ENCODE measurements at regions not wholly inside any gene's neighbourhood (a gene's known extent, or its start where the extent isn't known, plus 50 kb on each side); places are given as distances from the start of the nearest gene placed in this dataset.

- Histone ChIP-seq H3K9me3 (ENCODE audit: low read length) (peaks cover 3% of the 10 kb centered on the region), H3K27me3 (ENCODE audit: insufficient read depth, low read length) (no peaks in the 10 kb centered on the region), H3K36me3 (ENCODE audit: insufficient read depth, low read length) (no peaks in the 10 kb centered on the region)
Measured at GRCh38 chr2:42942214-42942989, 150.0 kb upstream of the HAAO start.

GRCh38 chr2:42941633-42942176, 149.3 kb upstream of the HAAO start:
- peaks cover 3% of the 10 kb centered on the region for H3K9me3 ChIP-seq (ENCODE audit: low read length)
- peaks cover 6% of the 10 kb centered on the region for H3K4me1 ChIP-seq (ENCODE audit: insufficient read depth, low read length)
- H3K27me3 ChIP-seq (ENCODE audit: insufficient read depth, low read length): no peaks in the 10 kb centered on the region
- no peaks in the 10 kb centered on the region for H3K36me3 ChIP-seq (ENCODE audit: insufficient read depth, low read length)
- H2AFZ ChIP-seq (ENCODE audit: low read depth, low read length): no peak overlapping the region
- no peak overlapping the region for H3K4me3 ChIP-seq (ENCODE audit: low read length)

More at GRCh38 chr2:42942214-42942989, 150.0 kb upstream of the HAAO start:
- H3K4me3 ChIP-seq (ENCODE audit: low read length): no peak overlapping the region
- H3K4me1 ChIP-seq (ENCODE audit: insufficient read depth, low read length): peaks cover 2% of the 10 kb centered on the region
- no peak overlapping the region for H2AFZ ChIP-seq (ENCODE audit: low read depth, low read length)

GRCh38 chr2:42939411-42940206, 147.2 kb upstream of the HAAO start:
- Histone ChIP-seq H3K4me1 (ENCODE audit: insufficient read depth, low read length) (peaks cover 19% of the 10 kb centered on the region), H3K4me3 (ENCODE audit: low read length) (no peak overlapping the region), H2AFZ (ENCODE audit: low read depth, low read length) (no peak overlapping the region), H3K36me3 (ENCODE audit: insufficient read depth, low read length) (no peaks in the 10 kb centered on the region), H3K27me3 (ENCODE audit: insufficient read depth, low read length) (no peaks in the 10 kb centered on the region), H3K9me3 (ENCODE audit: low read length) (peaks cover 3% of the 10 kb centered on the region)

GRCh38 chr2:42938671-42939370, 146.4 kb upstream of the HAAO start:
- peaks cover 3% of the 10 kb centered on the region for H3K9me3 ChIP-seq (ENCODE audit: low read length)
- H2AFZ ChIP-seq (ENCODE audit: low read depth, low read length): no peak overlapping the region
- H3K4me3 ChIP-seq (ENCODE audit: low read length): no peak overlapping the region
- H3K36me3 ChIP-seq (ENCODE audit: insufficient read depth, low read length): no peaks in the 10 kb centered on the region
- no peaks in the 10 kb centered on the region for H3K27me3 ChIP-seq (ENCODE audit: insufficient read depth, low read length)
- peaks cover 26% of the 10 kb centered on the region for H3K4me1 ChIP-seq (ENCODE audit: insufficient read depth, low read length)

GRCh38 chr2:42937171-42937875, 144.9 kb upstream of the HAAO start:
- H2AFZ ChIP-seq (ENCODE audit: low read depth, low read length): no peak overlapping the region
- H3K27me3 ChIP-seq (ENCODE audit: insufficient read depth, low read length): no peaks in the 10 kb centered on the region
- H3K4me1 ChIP-seq (ENCODE audit: insufficient read depth, low read length): peaks cover 25% of the 10 kb centered on the region
- no peak overlapping the region for H3K4me3 ChIP-seq (ENCODE audit: low read length)
- peaks cover 3% of the 10 kb centered on the region for H3K9me3 ChIP-seq (ENCODE audit: low read length)
- no peaks in the 10 kb centered on the region for H3K36me3 ChIP-seq (ENCODE audit: insufficient read depth, low read length)

GRCh38 chr2:42935692-42936671, 143.6 kb upstream of the HAAO start:
- Histone ChIP-seq H3K4me1 (ENCODE audit: insufficient read depth, low read length) (peaks cover 24% of the 10 kb centered on the region), H3K27me3 (ENCODE audit: insufficient read depth, low read length) (no peaks in the 10 kb centered on the region), H3K4me3 (ENCODE audit: low read length) (no peak overlapping the region), H2AFZ (ENCODE audit: low read depth, low read length) (no peak overlapping the region), H3K9me3 (ENCODE audit: low read length) (peaks cover 3% of the 10 kb centered on the region), H3K36me3 (ENCODE audit: insufficient read depth, low read length) (no peaks in the 10 kb centered on the region)

- Histone ChIP-seq H3K36me3 (ENCODE audit: insufficient read depth, low read length) (no peaks in the 10 kb centered on the region), H3K4me1 (ENCODE audit: insufficient read depth, low read length) (peaks cover 32% of the 10 kb centered on the region), H2AFZ (ENCODE audit: low read depth, low read length) (peak overlapping the region; percentile 64), H3K27me3 (ENCODE audit: insufficient read depth, low read length) (no peaks in the 10 kb centered on the region), H3K4me3 (ENCODE audit: low read length) (no peak overlapping the region), H3K9me3 (ENCODE audit: low read length) (peaks cover 3% of the 10 kb centered on the region)
Measured at GRCh38 chr2:42934580-42935186, 142.3 kb upstream of the HAAO start.

GRCh38 chr2:42933824-42934254, 141.5 kb upstream of the HAAO start:
- Histone ChIP-seq H3K36me3 (ENCODE audit: insufficient read depth, low read length) (no peaks in the 10 kb centered on the region), H3K9me3 (ENCODE audit: low read length) (peaks cover 3% of the 10 kb centered on the region), H2AFZ (ENCODE audit: low read depth, low read length) (no peak overlapping the region), H3K4me3 (ENCODE audit: low read length) (no peak overlapping the region), H3K27me3 (ENCODE audit: insufficient read depth, low read length) (no peaks in the 10 kb centered on the region), H3K4me1 (ENCODE audit: insufficient read depth, low read length) (peaks cover 41% of the 10 kb centered on the region)

GRCh38 chr2:42932271-42933151, 140.1 kb upstream of the HAAO start:
- Histone ChIP-seq H3K36me3 (ENCODE audit: insufficient read depth, low read length) (no peaks in the 10 kb centered on the region), H2AFZ (ENCODE audit: low read depth, low read length) (no peak overlapping the region), H3K27me3 (ENCODE audit: insufficient read depth, low read length) (no peaks in the 10 kb centered on the region), H3K9me3 (ENCODE audit: low read length) (no peaks in the 10 kb centered on the region), H3K4me3 (ENCODE audit: low read length) (no peak overlapping the region), H3K4me1 (ENCODE audit: insufficient read depth, low read length) (peaks cover 54% of the 10 kb centered on the region)

GRCh38 chr2:42931818-42932195, 139.4 kb upstream of the HAAO start:
- peaks cover 57% of the 10 kb centered on the region for H3K4me1 ChIP-seq (ENCODE audit: insufficient read depth, low read length)
- H3K9me3 ChIP-seq (ENCODE audit: low read length): no peaks in the 10 kb centered on the region
- H3K27me3 ChIP-seq (ENCODE audit: insufficient read depth, low read length): no peaks in the 10 kb centered on the region
- H3K4me3 ChIP-seq (ENCODE audit: low read length): no peak overlapping the region
- no peaks in the 10 kb centered on the region for H3K36me3 ChIP-seq (ENCODE audit: insufficient read depth, low read length)
- H2AFZ ChIP-seq (ENCODE audit: low read depth, low read length): no peak overlapping the region
